ENCODE measurements at regions not wholly inside any gene's neighbourhood (a gene's known extent, or its start where the extent isn't known, plus 50 kb on each side); places are given as distances from the start of the nearest gene placed in this dataset.

DNA sequence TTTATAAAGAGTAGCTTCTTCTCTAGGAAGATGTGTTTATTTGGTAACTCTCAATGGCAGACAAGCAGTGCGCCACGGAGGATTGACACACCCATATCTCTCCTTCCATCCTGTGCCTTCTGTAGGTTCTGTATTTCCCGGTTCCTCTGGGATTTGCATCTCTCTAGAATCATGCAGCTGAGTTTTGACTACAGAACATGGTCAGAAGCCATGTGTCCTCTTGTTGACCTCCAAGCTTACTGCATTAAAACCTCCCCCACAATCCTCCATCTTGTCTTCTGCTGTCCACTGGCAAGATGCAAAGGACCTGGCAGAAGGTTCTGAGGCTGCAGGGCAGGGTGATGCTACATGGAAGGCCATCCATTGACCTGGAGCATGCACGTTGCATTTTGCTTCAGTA lies 482.0 kb downstream of the DMRT2 start:
- TF ChIP-seq CTCF (IDR thresholded peaks at IDR 0.05; ENCODE audit: poor library complexity) (no peak), EZH2 (IDR thresholded peaks at IDR 0.05; ENCODE audit: borderline replicate concordance) (no peak)

Data from hepatocyte (in vitro differentiated cells).